BE2C (cell line): ENCODE measurements at regions not wholly inside any gene's neighbourhood (a gene's known extent, or its start where the extent isn't known, plus 50 kb on each side); places are given as distances from the start of the nearest gene placed in this dataset.
"Not testable (repeated sequence)": the region's sequence is repeated elsewhere in the genome, so short reads cannot be mapped to it uniquely, and the experiment has no call there.

ENCODE experiments used
- DNase-seq: peaks from one replicate; pipeline ENCODE4 v3.0.0-alpha.2; 2020
- H3K27me3 ChIP-seq: fragments of 250-450 bp; sonication (Bioruptor Pico); 2 replicates; pipeline ENCODE4 v1.5.1; 2020; ENCODE audit warnings: mild to moderate bottlenecking
- H3K36me3 ChIP-seq: fragments of 250-450 bp; sonication (Bioruptor Pico); 2 replicates; pipeline ENCODE4 v1.5.1; 2020; ENCODE audit warnings: mild to moderate bottlenecking
- H3K4me1 ChIP-seq: fragments of 250-450 bp; sonication (Bioruptor Pico); 2 replicates; pipeline ENCODE4 v1.5.1; 2020
- H3K4me3 ChIP-seq: 2 replicates; pipeline ENCODE4 v1.5.1; 2011; ENCODE audit warnings: low read depth, low read length
- H3K9me3 ChIP-seq: fragments of 250-450 bp; sonication (Bioruptor Pico); 2 replicates; pipeline ENCODE4 v1.5.1; 2020

DNA sequence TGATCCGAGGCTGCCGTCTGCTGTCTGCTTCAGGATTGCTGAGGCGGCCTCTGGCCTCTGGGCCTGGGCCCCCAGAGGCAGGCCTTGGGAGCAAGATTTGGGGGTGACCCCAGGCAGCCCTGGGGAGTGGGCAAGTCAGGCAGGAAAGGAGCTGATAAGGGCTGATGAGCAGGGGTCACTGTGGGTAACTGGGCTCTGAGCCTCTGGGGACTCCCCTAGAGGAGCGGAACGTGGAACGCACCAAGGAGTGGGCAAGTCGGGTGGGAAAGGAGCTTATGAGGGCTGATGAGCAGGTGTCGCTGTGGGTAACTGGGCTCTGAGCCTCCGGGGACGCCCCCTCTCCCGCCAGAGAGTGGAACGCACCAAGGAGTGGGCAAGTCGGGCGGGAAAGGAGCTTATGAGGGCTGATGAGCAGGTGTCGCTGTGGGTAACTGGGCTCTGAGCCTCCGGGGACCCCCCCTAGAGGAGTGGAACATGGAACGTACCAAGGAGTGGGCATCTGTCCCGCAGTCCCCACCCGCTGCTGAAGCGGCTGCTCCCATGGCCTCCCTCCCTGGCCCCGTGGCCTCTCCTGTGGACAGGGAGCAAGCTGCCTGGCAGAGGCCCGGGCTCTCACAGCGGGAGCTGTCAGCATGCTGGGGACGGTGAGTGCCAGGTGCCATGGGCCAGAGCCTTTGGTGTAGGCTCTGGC, 152.3 kb upstream of the ZNF469 start:
- DNase-seq, H3K9me3 ChIP-seq, H3K36me3 ChIP-seq, H3K27me3 ChIP-seq, H3K4me3 ChIP-seq, H3K4me1 ChIP-seq: not testable (repeated sequence)

DNA sequence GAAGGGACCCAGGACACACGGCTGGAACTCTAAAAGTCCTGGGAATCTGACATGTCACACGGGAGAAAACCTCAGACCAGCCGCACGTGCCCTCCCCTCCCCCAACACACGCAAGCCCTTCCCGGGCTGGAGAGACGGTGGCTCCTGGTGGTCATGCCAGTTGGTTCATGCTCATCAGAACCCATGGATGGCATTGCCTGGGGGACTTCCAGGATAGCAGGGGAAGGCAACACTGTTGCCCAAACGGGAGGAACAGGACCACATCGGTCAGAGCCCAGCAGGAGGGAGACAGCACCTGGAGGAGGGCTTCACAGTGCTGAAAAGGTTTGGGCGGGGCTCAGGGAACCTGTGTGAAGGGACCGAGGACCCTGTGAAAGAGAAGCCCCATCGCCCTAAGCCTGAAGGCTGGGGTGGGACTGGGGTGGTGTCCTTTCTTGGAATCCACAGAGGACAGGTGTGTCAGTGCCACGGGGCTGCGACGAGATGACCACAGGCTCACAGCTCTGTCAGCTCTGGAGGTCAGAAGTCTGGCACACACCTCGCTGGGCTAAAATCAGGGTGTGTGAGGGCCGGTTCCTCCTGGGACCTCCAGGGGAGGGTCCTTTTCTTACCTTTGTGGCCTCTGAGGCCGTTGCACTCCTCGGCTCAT, 151.7 kb upstream of the ZNF469 start:
- H3K9me3 ChIP-seq, H3K36me3 ChIP-seq, H3K4me1 ChIP-seq, H3K4me3 ChIP-seq, DNase-seq, H3K27me3 ChIP-seq: not testable (repeated sequence)

DNA sequence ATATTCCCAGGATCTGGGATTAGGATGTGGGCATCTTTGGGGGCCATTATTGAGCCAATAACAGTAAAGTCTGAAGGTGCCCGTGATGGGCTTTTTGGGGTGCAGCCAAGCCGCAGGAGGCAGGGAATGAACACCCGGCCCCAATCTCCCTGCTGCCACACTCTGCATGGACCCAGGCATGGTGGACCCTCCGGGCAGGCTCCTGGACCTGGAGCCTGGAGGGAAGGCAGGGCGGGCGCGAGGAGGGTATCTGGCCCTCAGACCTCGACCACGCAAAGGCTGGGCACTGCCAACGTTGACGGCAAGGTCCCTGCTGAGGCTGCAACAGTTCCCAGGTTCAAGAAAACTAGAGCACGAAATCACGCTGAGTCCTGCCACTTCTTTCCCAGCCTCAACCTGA, 150.9 kb upstream of the ZNF469 start:
- not testable (repeated sequence) for H3K4me1 ChIP-seq, DNase-seq, H3K36me3 ChIP-seq, H3K27me3 ChIP-seq, H3K4me3 ChIP-seq, H3K9me3 ChIP-seq

DNA sequence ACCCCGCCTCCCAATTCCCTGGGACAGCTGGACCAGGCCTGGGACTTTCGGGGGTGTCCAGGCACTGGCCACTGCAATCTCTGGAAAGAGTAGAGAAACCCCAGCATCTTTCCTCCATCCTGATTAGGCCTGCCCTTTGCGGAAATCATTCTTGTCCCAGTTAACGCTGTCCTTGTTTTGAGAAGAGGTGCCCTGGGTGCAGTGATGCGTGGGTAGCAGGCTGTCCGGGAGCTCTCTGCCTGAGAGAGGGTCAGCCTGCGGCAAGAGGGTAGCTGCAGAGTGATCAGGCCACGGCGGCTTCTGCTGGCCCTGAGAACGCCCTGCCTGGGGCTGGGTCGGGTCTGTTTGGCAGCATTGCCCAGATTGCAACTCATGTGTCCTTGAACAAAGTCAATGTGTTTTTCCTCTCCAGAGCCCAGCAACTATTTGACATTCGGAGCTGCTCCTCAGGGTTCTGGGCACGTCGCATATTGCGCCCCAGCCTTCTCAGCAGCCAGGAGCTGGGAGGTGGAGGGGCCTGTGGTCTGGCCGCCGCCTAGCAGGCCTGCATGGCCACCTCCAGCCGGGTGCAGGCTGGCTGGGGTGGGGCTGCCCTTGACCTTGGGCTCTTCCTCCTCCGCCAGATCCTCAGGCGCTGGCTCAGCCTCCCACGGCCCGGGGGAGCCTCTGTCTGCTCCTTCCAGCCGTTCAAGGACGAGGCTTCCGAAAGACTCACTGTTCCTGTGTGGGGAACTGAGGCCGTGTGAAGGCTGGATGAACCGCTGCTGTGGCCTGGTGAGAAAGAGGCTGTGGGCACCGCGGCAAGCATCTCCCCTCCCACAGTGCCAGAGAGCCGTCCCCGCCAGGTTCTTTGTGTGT, 150.1 kb upstream of the ZNF469 start:
- H3K36me3 ChIP-seq, H3K9me3 ChIP-seq, H3K4me1 ChIP-seq, H3K4me3 ChIP-seq, H3K27me3 ChIP-seq: not testable (repeated sequence)
- DNase-seq = peak; percentile 47

DNA sequence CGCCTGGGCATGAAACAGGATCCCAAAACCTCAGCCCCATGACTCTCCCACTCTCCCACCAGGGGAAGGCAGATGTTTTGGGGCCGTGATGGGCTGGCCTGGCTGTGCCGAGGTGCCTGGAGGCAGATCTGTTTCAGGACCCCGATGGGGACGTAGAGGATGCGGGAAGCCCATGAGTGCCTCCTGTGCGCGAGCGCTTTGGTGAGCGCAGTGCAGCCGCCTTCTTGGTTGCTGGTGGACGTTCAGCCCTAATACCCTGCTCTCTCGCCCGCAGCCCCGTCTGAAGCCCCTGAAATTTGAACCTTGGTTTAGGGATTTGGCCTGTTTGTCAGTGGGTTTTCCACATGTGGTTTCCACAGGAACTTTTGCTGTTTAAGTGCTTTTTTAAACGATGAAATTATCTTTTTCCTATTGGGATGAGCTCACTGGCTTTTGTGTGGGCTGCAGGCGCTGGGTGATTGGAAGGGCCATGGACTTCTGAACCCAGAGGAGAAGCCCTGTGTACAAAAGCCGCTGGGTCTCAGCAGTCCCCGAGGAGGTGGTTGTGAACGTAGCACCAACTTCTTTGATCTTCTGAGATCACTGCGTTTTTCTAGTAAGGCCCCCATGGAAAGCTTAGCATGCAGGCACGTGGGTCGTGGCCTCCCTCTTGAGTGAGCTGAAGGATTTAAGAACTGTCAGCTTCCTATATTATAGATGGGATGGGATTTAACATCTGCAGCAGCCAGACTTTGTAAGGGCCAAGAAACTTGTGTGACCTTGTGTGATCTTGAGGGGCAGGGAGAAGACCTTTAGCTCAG, 148.9 kb upstream of the ZNF469 start:
- not testable (repeated sequence) for H3K9me3 ChIP-seq, H3K36me3 ChIP-seq, H3K4me3 ChIP-seq, H3K27me3 ChIP-seq, DNase-seq
- peaks cover 12% of the 10 kb centered on the region for H3K4me1 ChIP-seq

DNA sequence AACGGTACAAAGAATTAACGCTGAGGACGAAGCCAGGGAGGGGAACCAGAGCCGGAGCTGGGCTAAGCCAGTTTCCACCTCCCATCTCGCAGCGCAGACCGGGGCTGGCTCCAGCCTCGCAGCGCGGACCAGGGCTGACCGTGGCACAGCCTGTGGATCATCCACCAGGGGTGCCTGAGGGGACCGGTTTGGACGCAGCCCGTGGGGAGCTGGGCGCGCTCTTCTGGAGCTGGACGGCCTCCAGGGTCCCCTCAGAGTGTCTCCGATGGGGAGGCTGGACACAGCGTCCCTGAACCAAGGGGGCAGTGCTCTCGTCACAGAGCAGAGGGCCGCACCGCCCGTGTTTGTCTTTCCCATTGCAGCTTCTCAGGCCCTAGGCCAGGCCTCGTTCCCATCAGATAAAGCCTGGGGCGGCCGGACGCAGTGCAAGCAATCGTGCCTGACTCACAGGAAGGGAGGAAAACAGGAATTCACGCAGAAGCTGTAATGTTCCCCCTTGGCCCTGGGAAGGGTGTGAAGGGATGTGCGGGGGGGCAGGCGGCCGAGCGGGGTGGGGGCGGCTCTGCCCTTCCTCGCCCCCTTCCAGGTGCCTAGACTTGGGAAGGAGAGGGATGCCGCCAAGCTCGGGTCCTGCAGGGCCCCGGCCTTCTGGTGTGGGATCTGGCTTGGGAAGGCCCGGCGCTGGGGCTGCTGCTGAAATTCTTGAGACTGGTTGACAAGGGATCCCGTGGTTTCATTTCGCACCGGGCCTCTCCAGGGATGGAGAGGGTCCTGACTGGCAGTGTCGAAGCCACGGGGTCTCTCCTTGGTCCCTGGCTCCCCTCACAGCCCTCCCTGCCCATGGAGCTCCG, 148.1 kb upstream of the ZNF469 start:
- H3K36me3 ChIP-seq, H3K27me3 ChIP-seq, H3K4me3 ChIP-seq, H3K9me3 ChIP-seq: not testable (repeated sequence)
- peak; percentile 64 for DNase-seq
- peaks cover 12% of the 10 kb centered on the region for H3K4me1 ChIP-seq

DNA sequence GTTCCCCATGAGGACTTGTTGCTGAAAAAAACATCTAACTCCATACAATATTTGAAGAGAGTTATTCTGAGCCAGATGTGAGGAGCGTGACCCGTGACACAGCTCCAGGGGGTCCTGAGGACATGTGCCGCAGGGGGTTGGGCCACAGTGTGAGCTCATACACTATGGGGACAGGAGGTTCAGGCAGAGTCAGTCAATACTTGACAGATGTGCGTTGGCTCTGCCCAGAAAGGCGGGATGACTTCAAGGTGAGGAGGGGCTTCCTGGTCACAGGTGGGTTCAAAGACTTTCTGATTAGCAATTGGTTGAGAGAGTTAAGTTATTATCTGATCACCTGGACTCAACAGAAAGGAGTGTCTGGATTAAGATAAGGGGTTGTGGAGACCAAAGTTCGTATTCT, 147.1 kb upstream of the ZNF469 start:
- not testable (repeated sequence) for DNase-seq, H3K27me3 ChIP-seq, H3K36me3 ChIP-seq, H3K4me3 ChIP-seq, H3K9me3 ChIP-seq
- H3K4me1 ChIP-seq = peaks cover 12% of the 10 kb centered on the region

DNA sequence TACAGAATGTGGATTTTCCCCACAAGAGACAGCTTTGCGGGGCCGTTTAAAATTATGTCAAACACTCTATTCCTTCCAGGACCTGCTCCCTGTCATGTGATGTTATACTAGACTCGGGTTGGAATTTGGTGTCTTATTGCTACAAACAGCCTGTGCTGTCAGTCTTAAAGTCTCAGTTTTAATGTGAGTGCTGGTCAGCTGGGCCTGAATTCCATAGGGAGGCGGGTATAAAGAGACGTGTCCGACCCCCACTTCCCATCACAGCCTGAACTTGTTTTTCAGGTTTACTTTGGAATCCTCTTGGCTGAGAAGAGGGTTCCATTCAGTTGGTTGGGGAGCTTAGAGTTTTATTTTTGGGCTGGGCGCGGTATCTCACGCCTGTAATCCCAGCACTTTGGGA, 146.5 kb upstream of the ZNF469 start:
- not testable (repeated sequence) for H3K27me3 ChIP-seq, H3K36me3 ChIP-seq, H3K4me3 ChIP-seq, H3K9me3 ChIP-seq, DNase-seq
- H3K4me1 ChIP-seq = peaks cover 12% of the 10 kb centered on the region

DNA sequence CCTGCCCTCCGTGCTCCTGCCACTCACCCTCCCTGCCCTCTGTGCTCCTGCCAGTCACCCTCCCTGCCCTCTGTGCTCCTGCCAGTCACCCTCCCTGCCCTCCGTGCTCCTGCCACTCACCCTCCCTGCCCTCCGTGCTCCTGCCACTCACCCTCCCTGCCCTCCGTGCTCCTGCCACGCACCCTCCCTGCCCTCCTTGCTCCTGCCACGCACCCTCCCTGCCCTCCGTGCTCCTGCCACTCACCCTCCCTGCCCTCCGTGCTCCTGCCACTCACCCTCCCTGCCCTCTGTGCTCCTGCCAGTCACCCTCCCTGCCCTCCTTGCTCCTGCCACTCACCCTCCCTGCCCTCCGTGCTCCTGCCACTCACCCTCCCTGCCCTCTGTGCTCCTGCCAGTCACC, 145.4 kb upstream of the ZNF469 start:
- not testable (repeated sequence) for H3K27me3 ChIP-seq, H3K36me3 ChIP-seq, DNase-seq, H3K4me3 ChIP-seq, H3K9me3 ChIP-seq
- H3K4me1 ChIP-seq = peaks cover 12% of the 10 kb centered on the region

DNA sequence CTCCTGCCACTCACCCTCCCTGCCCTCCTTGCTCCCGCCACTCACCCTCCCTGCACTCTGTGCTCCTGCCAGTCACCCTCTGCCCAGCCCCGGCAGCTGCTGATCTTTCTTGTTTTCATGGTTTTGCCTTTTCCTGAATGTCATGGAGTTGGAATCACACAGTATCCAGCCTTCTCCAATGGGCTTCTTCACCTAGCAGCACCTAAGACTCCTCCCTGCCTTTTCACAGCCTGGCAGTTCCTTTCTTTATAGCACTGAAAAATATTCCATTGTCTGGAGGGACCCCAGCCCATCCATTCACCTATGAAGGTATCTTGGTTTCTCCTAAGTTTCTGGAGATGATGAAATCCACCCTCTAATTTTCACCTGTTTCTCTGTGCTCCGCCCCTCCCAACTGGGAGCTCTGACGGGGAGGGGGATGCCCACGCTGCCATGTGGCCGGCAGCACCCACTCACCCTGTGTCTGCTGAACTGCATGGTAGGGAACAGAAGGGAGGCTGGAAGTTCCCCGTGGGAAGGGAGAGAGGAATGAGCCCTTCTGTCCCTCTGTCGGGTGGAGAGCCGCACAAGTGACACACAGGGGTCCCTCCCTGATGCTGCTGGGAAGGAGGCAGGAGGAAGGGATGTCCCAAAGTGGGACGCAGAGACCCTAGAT, 144.9 kb upstream of the ZNF469 start:
- H3K27me3 ChIP-seq, H3K36me3 ChIP-seq, H3K4me1 ChIP-seq, H3K4me3 ChIP-seq, H3K9me3 ChIP-seq, DNase-seq: not testable (repeated sequence)

DNA sequence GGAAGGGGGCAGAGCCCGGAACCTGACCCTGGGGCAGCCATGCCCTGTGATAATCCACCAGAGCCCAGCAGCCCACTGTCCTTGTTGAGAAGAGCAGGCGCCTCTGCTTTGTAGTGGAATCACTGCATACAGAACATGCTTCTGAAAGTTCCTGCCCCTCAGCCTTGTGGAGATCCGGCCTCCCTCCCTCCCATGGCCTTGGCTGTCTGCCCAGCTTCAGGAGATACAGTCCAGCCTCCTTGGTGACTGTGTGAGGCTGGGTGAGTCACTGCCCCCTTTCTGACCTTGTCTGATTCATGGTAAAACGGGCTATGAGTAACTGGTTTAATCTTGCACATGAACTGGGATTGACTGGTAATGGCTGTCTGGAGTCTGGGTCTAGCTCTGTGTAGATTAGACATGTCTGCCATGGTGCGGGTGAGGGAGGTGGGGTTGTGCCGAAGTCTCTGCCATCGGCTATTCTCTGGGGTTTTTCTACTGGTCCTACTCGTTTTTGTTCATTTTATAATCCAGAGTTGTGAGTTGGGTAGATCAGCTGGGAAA, 144.0 kb upstream of the ZNF469 start:
- not testable (repeated sequence) for H3K9me3 ChIP-seq, H3K4me3 ChIP-seq, H3K27me3 ChIP-seq, H3K36me3 ChIP-seq, H3K4me1 ChIP-seq
- peak; percentile 95 for DNase-seq

DNA sequence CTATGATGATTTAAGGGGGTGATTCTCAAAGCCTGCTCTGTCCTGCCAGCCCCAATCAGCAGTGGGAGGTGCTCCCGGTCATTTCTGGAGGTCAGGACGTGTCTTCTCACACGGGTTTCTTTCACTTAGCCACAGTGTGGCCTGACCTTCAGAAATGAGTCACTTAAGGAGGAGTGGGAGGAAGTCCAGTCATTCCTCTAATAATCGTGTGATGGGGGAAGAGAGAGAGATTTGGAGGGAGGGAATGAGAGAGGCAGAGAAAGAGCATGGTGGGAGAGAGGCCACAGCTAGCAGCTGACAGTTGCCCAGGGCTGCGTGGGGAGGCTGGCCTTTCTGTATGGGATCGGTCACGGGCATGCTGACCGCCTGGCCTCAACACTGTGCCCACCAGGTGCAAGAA, 142.6 kb upstream of the ZNF469 start:
- H3K4me3 ChIP-seq, H3K4me1 ChIP-seq, H3K27me3 ChIP-seq, H3K36me3 ChIP-seq, H3K9me3 ChIP-seq, DNase-seq: not testable (repeated sequence)

DNA sequence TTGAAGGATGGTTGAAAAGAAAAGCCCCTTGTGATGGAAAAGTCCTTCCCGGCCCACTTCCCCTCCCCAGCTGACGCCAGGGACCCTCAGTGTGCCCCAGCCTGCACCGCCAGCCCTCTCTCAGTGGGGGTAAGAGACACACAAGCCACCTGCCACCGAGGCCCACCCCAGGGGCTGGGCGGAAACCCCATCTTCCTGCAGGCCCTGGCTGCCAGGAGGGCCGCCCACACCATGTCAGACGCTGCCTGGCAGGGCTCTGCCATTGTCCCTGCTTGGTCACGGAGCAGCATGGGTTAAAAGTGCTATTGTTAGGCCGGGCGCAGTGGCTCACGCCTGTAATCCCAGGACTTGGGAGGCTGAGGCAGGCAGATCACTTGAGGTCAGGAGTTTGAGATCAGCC, 142.0 kb upstream of the ZNF469 start:
- not testable (repeated sequence) for H3K4me1 ChIP-seq, H3K27me3 ChIP-seq, H3K36me3 ChIP-seq, H3K4me3 ChIP-seq, H3K9me3 ChIP-seq, DNase-seq
